DMS53 treated with DMSO at 0.1 percent for 48 hours (cell line): ENCODE measurements at regions not wholly inside any gene's neighbourhood (a gene's known extent, or its start where the extent isn't known, plus 50 kb on each side); places are given as distances from the start of the nearest gene placed in this dataset.

Experiments used
- DNase-seq: peaks from one replicate; lab custom pipeline; 2025; ENCODE audit not compliant: unreplicated experiment; lab: John Stamatoyannopoulos, UW

DNA sequence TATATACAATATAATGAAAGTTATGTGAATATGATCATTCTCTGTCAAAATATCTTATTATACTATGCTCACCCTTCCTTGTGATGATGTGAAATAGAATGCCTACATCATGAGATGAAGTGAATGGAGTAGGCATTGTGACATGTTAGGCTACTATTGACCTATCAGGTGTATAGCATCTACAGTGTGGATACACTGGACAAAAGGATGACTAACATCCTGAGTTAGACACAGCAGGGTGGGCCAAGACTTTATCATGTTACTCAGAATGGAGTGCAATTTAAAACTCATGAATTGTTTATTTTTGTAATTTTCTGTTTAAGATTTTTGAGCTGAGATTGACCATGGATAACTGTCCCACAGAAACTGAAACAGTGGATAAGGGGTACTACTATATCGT is 53.4 kb upstream of the NAV3 start:
- no peak for DNase-seq

DNA sequence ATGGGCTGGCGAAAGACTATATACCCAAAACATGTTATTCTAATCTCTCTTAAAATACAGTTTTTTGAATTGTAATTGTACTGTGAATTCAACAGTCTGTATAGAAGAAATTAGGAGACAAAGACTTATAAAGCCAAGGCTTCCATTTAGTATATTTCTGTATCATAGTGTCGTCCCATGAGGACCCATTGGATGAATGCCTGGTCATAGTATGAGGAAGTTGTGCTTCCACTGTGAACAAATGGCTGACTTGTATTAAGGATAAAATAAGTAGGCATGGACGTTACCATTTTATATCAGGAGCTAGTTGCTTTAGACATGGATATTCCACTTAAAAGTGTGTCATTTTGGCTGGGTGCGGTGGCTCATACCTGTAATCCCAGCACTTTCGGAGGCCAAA is 55.9 kb upstream of the NAV3 start:
- no peak for DNase-seq

DNA sequence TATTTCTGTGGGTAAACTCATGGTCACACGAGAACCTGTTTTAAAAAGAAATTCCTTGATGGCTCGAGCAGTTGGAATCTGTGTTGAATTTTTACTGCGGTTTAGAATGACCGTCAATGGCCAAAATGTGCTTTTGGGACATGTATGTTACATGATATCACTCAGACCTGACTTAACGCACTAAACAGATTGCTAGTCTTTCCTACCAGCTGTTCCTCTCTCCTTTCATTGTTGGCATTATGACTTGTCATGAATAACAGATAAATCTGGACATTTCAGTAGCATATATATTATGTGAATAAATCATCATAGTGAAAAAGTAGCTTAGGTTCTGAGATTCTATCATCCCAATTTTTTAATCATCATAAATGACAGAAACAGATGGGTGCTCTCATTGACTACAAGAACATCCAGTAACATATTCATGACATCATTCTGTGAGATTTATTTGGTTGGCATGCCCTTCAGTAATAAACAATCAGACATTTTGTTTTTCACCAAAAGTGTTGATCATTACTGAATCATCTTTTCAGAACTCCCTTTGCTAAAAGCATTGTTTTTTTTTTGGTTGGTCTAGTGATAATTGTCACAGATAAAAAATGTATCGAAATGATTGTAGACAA is 57.9 kb upstream of the NAV3 start:
- no peak for DNase-seq

DNA sequence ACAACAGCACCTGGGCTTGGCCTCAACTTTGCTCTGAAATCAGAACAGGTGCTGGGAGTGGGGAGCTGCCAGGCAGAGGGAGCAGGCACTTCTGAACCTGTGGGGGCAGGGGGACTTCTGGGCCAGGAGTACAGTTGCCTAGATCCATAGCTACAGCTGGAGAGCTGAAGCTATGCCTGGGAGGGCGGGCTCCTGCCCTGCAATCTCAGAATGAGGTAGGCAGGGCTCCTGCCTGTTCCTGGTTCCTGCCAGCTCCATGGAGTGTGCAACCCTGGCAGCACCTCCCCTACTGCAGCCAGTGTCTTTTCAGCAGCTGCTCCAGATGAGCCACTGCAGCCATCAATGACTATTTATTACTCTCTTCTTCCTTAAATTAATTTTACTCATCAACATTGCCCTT is 62.1 kb upstream of the NAV3 start:
- no peak for DNase-seq

DNA sequence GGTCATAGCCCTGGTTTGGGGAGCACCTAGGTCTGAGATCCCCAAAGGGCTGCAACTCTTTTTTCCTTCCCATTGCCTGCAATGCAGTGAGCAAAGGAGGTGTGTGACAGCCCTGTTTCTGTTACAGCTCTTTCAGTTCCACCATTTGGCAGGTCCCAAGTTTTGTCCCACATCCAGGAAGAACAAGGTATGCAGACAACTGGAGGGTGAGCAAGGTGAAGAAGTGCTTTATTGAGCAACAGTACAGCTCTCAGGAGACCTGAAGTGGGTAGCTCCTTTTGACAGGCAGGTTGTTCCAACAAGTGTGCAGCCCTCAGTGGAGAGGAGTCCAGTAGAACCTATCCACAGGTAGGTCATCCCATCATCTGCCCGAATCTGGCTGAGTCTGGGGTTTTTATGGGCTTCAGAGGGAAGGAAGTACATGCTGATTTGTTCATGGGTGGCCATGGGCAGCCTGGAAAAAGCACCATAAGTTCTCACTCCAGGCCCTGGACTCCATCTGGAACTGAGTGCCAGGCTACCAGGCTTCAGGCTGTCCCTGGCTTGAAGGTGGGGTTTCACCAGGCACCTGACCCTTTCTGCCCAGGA is 62.8 kb upstream of the NAV3 start:
- DNase-seq, result no peak

DNA sequence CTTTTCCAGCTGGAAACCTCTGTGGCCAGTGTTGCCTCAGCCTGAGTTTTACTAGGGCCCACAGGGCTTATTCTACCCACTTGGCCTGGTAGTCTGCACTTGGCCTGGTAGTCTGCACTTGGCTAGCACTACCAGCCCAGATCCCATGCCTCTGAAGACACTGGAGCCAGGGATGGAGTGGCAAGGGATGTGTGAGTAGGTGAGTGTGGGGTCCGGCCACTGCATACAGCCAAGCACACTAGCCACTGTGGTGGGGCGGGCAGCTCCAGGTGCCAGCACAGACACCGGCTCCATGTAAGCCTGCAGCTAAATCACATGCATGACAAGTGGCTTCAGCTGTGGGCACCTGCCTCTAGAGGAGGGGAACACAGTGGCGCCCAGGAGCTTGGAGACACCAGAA is 63.4 kb upstream of the NAV3 start:
- no peak for DNase-seq

DNA sequence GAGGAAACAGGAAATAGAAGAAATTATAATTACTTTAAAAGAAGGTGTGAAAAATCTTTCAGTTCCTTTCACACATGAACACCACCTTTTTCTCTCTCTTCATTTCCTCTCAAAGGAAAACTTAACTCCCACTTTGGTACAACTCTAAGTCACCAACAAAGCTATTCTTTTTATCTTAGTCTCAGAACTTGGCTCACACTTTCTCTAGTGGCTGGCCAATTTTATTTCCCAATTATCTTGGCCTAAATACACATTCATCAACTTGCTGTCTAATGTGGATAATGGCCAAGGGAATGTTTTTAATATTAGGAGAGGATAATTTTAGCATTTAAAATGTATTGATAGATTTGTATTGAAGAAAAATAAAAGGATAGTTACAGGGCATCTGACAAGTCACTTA is 64.5 kb upstream of the NAV3 start:
- no peak for DNase-seq

DNA sequence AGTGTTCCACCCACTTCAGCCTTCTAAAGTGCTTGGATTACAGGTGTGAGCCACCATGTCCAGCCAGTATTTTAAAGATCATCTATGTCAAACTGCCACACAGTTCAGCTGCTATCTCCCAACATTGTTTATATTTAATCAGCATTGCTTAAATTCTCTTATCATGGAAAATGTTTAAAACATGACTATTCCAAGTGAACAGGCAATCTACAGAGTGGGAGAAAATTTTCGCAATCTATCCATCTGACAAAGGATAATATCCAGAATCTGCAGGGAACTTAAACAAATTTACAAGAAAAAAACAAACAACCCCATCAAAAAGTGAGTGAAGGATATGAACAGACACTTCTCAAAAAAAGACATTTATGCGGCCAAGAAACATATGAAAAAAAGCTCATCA is 69.4 kb upstream of the NAV3 start:
- no peak for DNase-seq

DNA sequence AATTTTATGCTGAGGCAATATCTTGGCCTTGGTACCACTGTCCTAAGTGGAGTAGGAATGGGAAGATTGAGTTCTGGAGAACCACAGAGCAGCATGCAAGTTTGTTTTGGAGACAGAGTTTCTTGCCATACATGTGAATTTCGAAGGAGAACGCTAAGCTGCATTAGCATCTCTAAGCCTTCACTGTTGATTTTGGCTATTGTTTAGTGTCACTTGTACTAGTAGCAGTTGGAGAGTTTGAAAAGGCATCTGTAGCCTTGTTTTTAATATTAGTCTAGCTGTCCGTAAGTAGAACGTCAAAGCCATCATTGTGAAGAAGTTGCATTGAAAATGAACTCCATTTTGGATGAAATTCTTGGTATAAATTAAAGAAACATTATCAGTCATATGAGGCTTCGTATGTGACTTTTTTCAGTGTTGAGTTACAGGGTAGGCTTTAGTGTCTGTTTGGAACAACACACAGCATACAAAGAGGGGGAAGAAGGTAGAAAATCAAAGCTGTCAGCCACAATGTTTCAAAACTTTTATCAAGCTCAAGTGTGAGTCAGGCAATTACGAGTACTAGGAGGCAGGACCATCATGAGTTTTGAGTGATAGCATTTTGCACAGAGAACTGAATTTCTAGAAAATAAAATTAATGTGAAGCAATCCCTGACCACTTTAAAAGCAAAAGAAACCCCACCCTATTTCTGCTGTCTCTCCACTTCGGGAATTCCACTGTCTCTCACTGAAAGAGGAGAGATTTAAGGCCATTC is 70.2 kb upstream of the NAV3 start:
- no peak for DNase-seq

DNA sequence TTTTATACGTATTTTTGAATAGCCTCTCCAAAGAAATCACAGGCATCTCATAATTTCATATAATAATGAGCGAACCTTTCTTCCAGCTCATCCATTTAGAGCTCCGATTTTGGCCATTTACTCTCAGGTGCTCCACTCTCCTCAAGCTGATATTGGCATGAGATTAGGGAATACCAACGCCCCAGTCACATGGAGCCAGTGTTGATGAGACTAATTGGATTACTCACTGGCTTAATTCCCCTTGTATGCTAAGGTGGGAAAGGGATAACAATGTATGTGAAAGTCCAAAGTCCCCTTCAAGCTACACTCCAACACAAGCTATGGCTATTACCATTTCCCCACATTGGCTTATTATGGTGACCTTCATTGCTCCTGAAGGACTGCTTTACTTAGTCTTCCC is 76.6 kb upstream of the NAV3 start:
- DNase-seq, result no peak

DNA sequence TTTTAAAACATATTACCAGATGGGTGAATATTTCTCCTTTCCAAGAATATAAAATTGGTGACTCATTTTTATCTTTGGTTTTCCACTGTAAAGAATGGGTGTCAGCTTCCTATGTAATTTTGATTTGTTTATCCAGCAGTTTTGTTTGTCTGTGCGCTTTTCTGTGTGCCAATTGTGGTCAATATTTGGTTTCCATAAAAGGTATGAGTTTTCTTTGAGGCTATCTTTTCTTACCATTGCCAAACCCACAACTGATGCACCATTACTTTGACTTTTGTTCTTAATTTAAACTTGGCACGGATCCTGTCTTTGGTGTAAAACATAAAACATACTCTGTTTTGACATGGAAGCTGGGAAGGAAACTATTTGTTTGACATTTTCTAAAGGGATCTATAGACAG is 78.8 kb upstream of the NAV3 start:
- DNase-seq, result peak; percentile 51

DNA sequence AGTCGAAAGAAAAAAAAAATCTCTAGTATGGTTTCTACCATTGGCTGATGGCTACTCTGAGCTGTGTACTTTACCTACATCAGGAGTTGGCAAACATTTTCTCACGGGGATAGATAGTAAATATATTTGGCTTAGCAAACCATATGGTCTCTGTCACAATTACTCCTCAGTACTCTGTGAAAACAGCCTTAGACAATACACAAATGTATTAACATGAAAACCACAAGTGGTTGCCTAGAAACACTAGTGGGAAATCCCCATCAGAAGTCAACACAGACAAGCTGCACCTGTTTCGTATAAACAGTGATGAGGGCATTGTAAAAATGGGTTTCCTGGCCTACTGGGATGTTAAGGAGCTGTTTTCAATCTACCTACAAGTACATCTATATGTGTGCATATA is 84.6 kb upstream of the NAV3 start:
- peak; percentile 100 for DNase-seq

DNA sequence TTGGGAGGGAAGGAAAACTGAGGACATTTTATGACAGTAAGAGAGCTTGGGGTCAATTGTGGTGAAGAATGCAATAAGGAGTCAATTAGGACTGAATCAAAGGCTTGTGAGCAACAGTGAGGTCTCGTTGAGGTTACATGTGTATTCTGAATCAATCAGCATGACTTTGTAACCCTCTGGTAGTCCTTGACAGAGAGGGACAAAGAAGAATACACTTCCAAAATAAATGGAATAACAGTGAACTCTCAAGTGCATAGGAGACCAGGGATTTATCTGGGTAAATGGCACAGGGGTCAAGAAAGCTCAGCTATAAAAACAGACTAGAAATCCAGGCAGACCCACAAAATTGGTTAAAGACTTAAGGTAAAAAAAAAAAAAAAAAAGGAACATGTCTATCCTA is 85.1 kb upstream of the NAV3 start:
- DNase-seq, result peak; percentile 55

DNA sequence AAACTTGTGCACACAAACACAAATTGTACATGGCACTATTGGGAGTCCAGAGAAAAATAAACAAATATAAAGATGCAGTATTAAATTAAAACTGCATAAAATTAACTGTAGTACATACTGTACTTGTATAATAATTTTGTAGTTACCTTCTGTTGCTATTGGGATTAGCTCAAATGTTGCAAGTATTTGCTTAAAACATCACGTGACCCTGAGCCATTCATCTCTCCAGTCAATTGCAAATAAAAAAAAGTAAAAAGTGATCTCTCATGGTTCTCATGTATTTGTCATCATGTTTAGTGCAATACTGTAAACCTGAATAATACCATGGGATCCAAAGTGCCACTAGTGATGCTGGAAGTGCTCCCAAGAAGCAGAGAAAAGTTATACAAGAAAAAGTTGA is 88.1 kb upstream of the NAV3 start:
- peak; percentile 97 for DNase-seq

DNA sequence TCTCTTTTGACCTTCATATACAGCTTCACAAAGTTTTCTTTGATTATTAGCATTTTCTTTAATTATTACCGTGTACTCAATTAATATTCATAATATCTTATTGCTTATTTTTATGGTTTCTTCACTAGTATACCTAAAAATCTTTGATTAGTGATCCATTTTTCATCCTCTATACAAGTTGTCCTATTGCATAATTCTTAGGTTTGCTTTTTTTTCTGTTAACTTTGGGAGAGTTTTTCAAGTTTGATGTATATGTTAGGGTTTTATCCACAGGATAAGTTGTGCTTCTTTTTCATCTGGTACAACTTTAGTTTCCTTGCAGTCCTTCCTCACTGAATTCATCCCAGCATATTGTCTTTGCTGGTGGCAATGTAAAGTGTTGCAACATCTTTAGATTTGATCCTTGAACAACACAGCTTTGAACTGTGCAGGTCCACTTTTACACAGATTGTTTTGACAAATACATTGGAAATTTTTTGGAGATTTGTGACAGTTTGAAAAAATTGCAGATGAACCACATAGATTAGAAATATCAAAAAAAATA is 88.6 kb upstream of the NAV3 start:
- DNase-seq, result peak; percentile 25

DNA sequence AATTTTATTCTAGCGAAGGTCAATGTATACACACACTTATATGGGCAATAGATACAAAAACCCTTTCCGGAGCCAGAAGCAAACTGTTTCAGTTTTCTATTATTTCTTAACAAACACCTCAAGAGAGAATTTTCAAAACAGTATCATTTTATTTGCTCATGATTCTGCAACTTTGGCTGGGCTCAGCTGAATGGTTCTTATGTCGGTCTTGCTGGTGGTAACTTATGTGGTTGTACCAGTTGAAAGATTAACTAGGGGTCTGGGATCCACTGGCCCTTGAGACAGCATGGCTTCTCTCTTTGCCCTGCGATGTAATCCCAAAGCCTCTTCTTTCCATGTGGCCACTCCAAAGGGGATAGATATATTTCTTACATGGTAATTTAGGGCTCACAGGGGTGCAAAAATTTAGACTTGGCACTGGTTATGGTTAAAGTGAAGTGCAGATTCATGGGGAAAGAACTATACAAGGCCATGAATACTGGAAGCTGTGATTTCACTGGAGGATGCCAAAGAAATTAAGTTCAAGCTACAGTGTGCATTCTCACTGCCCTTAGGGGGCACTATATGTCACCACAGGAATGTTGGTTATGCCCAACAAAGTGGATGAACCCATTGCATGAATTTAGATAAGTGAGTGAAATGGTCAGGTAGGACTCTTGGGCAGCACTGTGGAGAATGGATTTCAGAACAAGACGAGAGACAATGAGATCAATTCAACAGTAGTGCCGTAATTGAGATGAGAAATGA is 94.3 kb upstream of the NAV3 start:
- DNase-seq, result no peak

DNA sequence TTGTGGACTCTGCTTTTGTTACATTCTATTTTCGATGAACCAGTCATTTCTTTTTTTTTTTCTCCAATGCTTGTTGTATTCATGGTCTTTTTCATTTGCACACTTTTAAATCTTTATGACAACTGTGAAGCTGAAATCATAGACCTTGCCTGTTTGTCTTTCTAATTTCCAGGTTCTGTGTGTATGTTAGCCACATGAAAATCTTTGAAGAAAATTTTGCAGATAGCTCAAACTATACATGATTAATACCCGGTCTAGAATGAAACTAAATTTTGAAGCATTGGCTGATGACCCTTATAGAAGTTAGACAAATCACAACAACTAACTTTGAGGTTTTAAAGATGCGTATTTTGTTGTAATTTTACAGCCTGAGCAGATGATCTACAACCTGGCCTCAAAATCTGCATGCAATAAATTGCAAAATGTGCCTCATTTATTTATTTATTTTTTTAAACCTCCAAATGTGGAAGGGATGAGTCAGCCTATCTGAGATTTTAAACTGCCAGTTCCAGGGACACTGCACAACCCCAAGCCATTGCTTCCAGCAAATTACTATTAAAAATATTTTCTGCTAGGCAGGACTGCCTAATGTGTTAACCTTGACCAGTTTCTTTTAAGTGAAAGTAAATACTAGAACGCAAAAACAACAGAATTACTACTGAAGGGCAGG is 96.3 kb upstream of the NAV3 start:
- DNase-seq, result no peak

DNA sequence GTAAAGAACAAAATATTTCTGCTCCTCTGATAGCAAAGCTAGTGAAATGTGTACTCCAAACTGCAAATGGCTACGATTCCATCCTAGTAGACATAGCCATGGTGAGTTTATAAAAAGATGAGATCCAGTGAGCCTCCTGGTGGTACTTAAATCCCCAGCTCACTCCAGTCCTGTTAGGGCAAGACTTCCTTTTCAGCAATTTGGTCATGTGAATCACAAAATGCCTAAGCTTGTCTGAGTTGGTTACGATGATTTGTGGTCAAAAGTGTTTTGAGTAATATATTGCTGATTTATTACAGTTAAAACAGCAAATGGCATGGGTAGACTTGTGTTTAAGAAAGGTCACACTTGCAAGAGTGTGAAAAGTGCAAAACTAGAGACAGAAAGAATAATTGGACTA is 102.7 kb upstream of the NAV3 start:
- no peak for DNase-seq

DNA sequence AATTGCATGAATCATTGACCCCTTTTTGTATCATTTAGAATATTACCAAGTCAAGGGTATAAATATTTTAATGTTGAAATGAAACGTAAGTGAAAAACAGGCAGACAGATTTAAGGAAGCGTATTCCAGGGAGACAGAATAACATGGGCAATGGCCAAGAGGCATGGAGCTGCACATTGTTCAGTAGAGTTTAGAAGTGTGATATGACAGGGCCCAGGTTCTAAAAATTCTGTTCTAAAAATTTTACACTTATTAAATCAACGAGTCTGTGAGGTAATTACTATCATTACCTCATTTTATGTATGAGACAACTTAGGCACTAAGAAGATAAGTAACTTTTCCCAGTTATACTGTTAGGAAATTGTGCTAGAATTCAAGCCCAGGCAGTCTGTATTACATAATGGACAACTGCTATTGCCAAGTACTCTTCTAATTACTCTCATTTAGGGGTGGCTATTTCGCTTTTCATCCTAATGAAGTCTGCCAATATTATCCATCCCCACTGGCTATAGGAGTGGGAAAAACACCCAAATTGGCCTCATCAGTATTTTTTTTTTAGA is 103.2 kb upstream of the NAV3 start:
- no peak for DNase-seq

DNA sequence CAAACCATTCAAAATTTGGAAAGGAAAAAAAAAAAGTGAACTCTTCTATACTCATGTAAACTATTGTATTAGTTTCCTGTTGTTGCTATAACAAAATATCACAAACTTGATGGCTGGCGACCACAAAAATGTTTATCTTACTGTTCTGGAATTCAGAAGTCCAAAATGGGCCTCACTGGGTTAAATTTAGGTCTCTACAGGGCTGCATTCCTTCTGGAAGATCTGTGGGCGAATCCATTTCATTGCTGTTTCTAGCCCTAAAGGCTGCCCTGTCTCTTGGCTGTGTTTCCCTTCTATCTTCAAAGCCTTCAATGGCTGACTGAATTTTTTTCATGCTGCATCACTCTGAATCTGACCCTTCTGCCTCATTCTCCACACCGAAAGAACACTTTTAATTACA is 105.1 kb upstream of the NAV3 start:
- DNase-seq, result no peak
